NOMO-1 (cell line): ENCODE measurements at regions not wholly inside any gene's neighbourhood (a gene's known extent, or its start where the extent isn't known, plus 50 kb on each side); places are given as distances from the start of the nearest gene placed in this dataset.

ENCODE experiments used
- DNase-seq, 2 experiments: peaks; one replicate each; lab custom pipeline; 2025; ENCODE audit not compliant: unreplicated experiment in 2 of 2; lab: John Stamatoyannopoulos, UW

- DNase-seq: no peak
These were observed 106.4 kb downstream of the BRD1 start for GRCh38 chr22:49721211-49721763.

DNA sequence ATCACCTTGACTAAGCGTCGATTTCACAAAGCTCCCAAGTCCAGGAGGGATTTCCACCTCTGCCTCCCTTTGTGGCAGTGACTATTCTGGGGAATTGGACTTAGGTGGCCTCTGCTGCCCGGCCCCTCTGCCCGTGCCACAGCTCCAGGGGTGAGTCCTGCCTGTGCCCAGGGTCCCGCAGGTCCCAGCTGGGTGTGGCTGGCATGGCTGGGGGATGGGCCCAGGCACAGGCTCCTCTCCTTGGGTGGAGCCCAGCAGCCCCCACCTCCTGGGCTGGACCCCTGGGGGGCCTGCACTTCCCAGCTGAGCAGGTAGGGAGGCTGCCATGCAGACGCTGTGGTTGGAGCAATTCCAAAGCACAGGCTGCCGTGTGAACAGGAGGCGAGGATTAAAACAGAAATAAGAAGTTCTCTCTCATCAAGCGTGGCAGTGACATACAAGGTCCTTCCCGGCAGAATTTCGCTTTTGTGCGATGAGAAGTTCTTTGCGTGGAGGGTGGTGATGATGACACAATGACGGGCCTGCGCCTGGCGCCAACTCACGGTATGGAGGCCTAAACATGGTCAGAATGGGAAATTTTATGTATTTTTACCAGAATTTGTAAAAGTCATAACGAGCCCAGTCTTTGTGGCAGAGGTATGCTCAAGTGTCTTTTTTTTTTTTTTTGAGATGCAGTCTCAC, 107.3 kb downstream of the BRD1 start:
- DNase-seq: no peak

- DNase-seq: no peak
These were observed 108.6 kb downstream of the BRD1 start for GRCh38 chr22:49719046-49719445.

DNA sequence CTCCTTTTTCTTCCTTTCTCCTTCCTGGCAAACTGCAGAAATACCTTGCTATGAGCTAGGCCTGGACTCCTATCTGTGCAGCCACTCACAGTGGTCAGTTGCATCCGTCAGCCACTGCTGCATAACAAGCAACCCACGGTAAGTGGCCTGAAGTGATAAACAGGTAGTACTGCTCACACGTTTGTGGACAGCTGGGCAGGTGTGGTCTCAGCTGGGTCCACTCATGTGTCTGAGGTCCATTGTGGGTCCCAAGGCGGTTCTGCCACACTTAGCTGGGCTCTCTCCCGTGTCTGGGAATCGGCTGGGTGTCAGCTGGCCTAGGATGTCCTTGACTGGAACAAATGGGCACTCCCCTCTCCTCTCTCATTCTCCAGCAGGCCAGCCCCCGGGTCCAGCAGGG, 109.3 kb downstream of the BRD1 start:
- DNase-seq: no peak

GRCh38 chr22:49717322-49717919, 110.3 kb downstream of the BRD1 start:
- DNase-seq: no peak

GRCh38 chr22:49716441-49716840, 111.2 kb downstream of the BRD1 start:
- DNase-seq: no peak

- no peak for DNase-seq
These were observed 112.2 kb downstream of the BRD1 start for GRCh38 chr22:49715450-49715849.

DNA sequence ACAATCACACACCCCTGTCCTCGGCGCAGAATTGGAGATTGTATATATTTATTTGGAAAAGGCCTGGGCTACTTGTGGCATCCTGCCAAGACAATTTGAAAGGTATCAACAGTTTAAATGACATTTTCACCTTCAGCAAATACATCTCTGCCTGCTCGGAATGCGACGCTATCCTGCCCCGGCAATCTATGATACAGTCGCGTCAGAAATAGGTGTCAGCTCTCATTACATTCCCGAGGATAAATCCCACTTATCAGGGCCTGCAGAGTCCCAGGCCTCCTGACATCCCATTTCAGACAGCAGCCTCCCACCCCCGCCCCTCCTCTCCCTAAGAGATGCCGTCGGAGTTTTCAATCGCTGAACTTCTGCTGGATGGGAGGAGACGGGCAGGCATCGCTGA, 114.7 kb downstream of the BRD1 start:
- no peak for DNase-seq

DNA sequence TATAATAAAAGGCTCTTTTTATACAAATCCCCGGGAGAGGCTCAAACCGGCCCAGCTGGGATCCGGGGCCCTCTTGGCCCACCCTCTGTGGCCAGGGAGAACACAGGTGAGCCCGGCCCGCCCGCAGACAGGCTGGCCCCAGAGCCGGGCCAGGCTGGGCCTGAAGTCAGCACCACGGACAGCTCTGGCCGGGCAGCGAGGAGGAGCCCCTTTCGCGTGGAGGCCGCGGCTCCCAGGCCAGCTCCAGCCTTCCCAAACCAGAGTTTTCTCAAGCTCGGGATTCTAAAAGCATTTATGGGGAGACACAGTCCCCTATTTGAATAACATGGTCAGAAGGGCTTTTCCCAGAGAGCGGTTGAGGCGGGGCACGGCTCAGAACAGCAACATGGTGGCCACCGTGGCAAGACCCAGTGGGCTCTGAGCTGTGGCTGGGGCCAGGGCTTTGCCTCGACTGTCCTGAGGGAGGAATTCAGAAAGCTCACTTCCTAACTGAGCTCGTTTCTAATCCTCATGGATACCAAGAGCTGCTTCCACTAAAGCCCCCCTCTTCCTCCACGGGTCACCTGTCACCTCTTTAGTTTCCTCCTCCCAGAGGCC, 115.4 kb downstream of the BRD1 start:
- DNase-seq: no peak

- no peak for DNase-seq
These were observed 116.9 kb downstream of the BRD1 start for GRCh38 chr22:49710746-49711145.

GRCh38 chr22:49709464-49709863, 118.2 kb downstream of the BRD1 start:
- no peak for DNase-seq

- no peak for DNase-seq
These were observed 121.7 kb downstream of the BRD1 start for GRCh38 chr22:49705972-49706352.

- DNase-seq: no peak
These were observed 122.3 kb downstream of the BRD1 start for GRCh38 chr22:49705216-49705971.

DNA sequence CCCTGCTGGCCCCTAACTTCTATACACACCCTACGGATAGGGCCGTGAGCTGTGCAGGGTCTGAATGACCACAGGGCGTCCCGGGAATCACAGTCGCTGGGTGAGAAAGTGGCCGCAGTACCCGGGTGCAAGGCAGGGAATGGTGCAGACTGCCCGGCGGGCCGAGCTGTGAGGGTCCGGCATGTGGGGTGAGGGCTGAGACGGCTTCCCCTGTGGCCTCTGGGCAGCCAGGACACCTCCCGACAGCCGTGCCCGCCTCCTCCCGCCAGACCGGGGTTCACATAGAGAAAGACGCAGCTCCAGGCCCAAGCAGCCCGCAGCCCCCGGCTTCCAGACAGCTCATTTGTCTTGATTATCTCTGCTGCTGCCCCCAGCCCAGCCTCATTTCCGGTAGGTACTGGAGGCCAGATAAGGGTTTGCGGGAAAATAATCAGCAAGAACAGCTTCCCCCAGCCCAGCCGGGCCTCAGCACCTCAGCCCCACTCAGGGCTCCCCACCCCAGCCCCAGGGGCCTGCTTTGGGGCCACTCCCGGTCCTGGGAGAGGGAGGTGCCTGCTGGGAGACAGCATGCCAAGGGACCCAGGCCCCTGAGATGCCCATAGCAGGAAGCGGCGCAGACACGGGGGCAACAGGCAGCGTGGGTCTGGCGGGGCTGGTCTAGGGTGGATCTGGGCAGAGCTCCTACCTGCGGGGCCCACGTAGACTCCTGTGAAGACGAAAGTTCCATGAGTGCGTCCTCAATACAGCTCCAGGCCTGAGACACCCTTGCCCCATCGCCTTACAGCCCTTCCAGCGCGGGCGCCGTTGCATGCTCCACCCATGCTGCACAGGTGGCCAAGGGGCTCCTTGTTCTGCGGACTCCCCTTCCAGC, 123.1 kb downstream of the BRD1 start:
- no peak for DNase-seq

- DNase-seq: no peak
These were observed 123.7 kb downstream of the BRD1 start for GRCh38 chr22:49703990-49704344.

- no peak for DNase-seq
These were observed 124.2 kb downstream of the BRD1 start for GRCh38 chr22:49703505-49703904.

- DNase-seq: no peak
These were observed 125.6 kb downstream of the BRD1 start for GRCh38 chr22:49702068-49702397.

DNA sequence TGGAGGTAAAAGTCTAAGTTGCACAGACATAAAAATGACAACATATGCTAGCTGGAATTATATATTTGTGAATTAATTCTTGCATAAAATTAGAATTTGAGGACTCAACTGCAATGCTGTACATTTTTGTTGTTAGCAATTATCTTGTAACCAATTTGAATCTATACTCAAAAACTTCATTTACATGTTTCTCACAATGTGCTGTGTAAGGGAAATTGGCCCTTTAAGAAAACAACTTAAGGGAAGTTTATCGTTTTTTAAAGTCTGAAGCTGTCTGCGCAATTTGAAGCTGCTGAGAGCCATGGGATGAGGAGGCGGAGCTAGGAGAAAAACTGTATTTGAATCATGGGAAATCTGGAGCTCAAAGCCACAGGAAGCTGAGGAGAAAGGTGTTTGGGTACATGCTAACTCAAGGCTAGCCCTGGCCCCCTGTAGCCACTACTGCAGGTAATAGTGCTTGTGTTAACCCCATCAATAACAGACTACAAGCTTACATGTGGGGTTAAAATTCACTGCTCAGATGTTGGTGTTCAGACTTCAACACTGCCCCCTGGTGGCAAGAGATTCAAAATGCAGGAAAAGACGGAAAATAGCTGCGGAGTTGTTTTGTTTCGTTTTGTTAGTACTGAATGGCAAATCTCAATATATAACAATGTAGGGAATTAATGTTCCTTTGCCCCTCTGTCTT, 126.1 kb downstream of the BRD1 start:
- DNase-seq: no peak

DNA sequence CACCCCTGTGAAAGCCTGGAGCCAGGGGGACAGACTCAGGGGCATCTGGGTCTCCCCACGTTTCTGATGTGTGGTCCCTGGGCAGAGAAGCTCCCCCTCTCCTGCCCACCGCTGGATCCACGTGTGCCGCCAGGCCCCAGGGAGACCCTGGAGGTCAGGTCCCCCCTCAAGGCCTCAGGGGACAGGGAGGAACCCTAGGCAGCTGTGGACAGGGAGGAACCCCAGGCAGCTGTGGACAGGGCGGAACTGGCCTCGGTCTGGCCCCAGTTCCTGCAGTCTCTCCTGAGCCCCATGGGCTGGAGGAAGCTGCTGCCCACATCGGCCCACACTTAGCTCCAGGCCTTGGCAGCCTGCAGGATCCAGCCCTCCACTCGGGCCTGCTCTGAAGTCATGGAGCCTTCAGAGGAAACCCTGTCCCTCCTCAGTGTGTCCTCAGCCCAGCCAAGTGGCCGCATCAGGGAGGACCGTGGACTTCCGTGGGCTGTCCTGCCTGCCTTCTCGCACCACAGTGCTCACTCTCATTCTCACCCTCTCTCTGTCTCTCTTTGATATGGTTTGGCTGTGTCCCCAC, 127.7 kb downstream of the BRD1 start:
- no peak for DNase-seq

DNA sequence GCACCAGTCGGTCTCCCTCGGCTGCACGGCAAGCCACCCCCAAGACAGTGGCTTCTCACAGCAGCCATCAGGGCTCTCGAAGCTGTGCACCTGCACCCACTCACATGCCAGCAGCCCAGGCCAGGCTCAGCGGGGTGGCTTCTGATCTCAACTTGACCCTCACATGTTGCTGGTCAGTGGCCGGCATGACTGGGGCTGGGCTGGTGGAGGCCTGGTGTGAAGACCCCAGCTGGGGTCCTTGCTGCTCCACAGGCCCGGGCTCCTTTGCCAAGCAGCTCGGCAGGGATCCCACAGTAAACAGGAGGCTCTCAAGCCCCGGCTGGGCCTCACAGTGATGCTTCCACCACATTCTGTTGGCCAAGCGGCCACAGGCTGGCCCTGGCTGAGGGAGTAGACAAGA, 128.2 kb downstream of the BRD1 start:
- DNase-seq: no peak
